ENCODE measurements at regions not wholly inside any gene's neighbourhood (a gene's known extent, or its start where the extent isn't known, plus 50 kb on each side); places are given as distances from the start of the nearest gene placed in this dataset.

DNA sequence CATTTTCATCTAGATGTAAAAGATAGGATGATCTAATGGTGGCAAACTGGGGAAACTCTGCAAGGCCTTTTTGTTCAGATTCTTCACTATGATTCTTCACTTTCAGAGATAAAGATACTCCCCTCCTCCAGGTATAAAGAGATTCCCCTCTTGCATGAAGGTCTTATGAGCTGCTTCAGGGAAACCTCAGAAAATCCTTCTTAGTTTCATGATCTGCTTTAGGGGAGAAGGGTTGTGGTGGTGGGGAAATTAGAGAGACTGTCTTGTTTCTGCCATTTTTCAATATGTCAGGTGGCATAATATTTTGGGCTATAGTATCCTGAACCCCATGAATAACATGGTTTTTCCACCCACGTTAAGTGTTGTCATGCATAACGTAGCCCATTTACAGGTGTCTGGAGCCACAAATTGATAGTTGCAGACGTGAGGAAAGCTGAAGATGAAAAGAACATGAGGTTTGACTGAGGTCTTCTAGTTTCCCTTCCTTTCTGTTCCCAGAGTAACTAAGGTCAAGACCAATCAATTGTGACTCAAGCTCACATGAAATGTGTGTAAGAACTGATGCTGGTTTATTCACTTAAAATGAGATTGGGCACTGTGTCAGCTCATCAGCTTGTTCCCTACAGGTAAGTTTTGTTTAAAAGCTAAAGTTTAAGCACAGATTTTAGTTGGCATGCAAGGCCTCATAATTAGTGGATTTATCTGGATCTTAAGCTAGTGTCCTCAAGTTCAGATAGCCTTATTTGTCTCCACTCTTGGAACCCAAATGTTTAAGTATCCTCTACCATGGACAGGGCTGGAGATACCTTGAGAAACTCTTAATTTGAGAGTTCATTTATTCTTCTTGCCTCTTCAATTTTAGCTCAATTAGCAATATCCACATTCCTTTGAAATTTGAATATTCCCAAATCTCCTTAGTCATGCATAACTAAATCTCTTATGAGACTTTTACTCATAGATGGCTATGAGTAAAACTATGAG is 304.5 kb upstream of the FANCL start:
- H3K4me3 ChIP-seq (ENCODE audit: low read length) = no peak overlapping the region
- no peak overlapping the region for H4K8ac ChIP-seq (ENCODE audit: low read depth, low read length)
- no peak overlapping the region for H2AK5ac ChIP-seq (ENCODE audit: low read length)
- H3K4me1 ChIP-seq (ENCODE audit: control insufficient read depth, low read depth, low read length) = no peaks in the 10 kb centered on the region
- H3K36me3 ChIP-seq (ENCODE audit: control insufficient read depth, insufficient read depth, low read length) = no peaks in the 10 kb centered on the region
- no peak overlapping the region for H3K4me2 ChIP-seq (ENCODE audit: low read length)
- H3K9ac ChIP-seq (ENCODE audit: low read length) = no peak overlapping the region
- H3K23ac ChIP-seq (ENCODE audit: low read length) = no peak overlapping the region
- H3K79me2 ChIP-seq (ENCODE audit: control insufficient read depth, insufficient read depth, low read length) = no peaks in the 10 kb centered on the region
- H3K27ac ChIP-seq (ENCODE audit: low read depth, low read length) = no peak overlapping the region
- no peak overlapping the region for H4K5ac ChIP-seq (ENCODE audit: low read length)
- no peak overlapping the region for H2BK120ac ChIP-seq (ENCODE audit: low read depth, low read length)
- WGBS (ENCODE audit: extremely low coverage, insufficient coverage, low lambda C conversion rate) = no CpG with 5 or more reads among the region's 3 CpGs
- no peak for DNase-seq
- H3K4ac ChIP-seq (ENCODE audit: low read depth, low read length) = no peak overlapping the region
- no peaks in the 10 kb centered on the region for H3K79me1 ChIP-seq (ENCODE audit: low read length)
- H2BK15ac ChIP-seq (replicated peaks; ENCODE audit: low read depth) = no peak overlapping the region
- no peaks in the 10 kb centered on the region for H3K27me3 ChIP-seq (ENCODE audit: insufficient read depth, low read length, poor library complexity)
- no peak overlapping the region for H3K18ac ChIP-seq (ENCODE audit: low read length)
- H3K56ac ChIP-seq (ENCODE audit: low read length) = no peak overlapping the region
- no peak overlapping the region for H2BK5ac ChIP-seq (ENCODE audit: low read length)

DNA sequence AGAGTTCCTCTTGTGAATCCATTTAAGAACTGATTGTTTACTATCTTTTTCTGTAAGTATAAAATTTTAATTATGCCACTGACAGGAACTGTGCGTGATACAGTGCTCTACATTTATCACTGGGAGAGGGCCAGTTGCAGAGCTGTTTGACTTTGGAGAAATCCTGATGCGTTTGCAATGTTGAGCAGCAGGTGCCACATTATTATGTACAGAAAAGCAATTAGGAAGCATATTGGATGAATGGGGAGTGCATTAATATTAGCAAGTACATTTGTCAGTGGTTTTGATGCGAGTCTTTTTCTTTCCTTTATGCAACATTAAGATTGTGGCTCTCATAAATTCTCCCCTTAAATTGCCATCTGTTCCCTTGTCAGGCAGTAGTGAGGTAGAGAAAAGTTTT is 302.3 kb upstream of the FANCL start:
- H3K36me3 ChIP-seq (ENCODE audit: control insufficient read depth, insufficient read depth, low read length) = no peaks in the 10 kb centered on the region
- no peak overlapping the region for H2BK5ac ChIP-seq (ENCODE audit: low read length)
- no peak overlapping the region for H3K4me3 ChIP-seq (ENCODE audit: low read length)
- no peaks in the 10 kb centered on the region for H3K27me3 ChIP-seq (ENCODE audit: insufficient read depth, low read length, poor library complexity)
- no peak overlapping the region for H3K4me2 ChIP-seq (ENCODE audit: low read length)
- no peak overlapping the region for H3K9ac ChIP-seq (ENCODE audit: low read length)
- H3K27ac ChIP-seq (ENCODE audit: low read depth, low read length) = no peak overlapping the region
- H4K5ac ChIP-seq (ENCODE audit: low read length) = no peak overlapping the region
- H3K4ac ChIP-seq (ENCODE audit: low read depth, low read length) = no peak overlapping the region
- whole genome bisulfite sequencing (ENCODE audit: extremely low coverage, insufficient coverage, low lambda C conversion rate) = no CpG with 5 or more reads among the region's 3 CpGs
- DNase-seq = no peak
- no peak overlapping the region for H3K23ac ChIP-seq (ENCODE audit: low read length)
- no peaks in the 10 kb centered on the region for H3K79me2 ChIP-seq (ENCODE audit: control insufficient read depth, insufficient read depth, low read length)
- H3K18ac ChIP-seq (ENCODE audit: low read length) = no peak overlapping the region
- no peak overlapping the region for H3K56ac ChIP-seq (ENCODE audit: low read length)
- H2BK15ac ChIP-seq (replicated peaks; ENCODE audit: low read depth) = no peak overlapping the region
- H2BK120ac ChIP-seq (ENCODE audit: low read depth, low read length) = no peak overlapping the region
- no peaks in the 10 kb centered on the region for H3K4me1 ChIP-seq (ENCODE audit: control insufficient read depth, low read depth, low read length)
- no peak overlapping the region for H2AK5ac ChIP-seq (ENCODE audit: low read length)
- no peaks in the 10 kb centered on the region for H3K79me1 ChIP-seq (ENCODE audit: low read length)
- H4K8ac ChIP-seq (ENCODE audit: low read depth, low read length) = no peak overlapping the region

DNA sequence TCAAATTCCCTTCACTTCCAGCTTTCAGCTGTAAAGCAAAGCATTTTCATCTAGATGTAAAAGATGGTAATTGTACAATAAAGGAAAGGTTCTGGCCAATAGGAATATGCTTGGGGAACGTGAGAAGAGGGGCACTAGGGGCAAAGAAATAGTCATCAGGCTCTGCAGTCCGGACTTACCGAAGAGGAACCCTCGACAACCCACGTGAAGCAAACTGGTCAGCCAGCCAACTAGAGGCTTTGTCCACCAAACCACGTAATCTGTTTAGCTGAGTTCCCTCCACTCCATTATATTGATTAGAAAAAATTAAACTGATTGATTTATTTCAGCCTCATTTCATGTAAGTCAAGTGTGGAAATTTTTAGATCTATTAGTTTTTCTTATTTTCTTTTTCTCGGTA is 300.4 kb upstream of the FANCL start:
- no peak overlapping the region for H3K4me3 ChIP-seq (ENCODE audit: low read length)

DNA sequence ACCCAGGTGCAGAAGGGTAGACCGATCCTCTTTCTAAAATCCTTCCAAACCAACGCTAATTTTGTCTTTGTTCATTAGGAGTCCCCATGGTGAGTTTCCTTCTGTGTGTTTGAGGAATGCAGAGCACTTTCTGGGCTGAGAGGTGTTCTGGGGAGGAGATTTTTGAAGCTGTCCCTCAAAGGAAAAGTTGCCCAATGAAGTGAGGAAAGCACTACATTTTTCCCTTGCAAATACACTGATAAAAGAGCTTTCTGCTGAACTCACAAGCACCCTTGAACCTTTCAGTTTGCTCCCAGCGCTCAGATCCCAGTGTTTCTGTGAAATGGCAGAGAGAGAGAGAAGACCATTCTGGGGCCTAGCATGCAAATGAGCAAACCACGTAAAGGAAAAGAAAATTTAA is 299.6 kb upstream of the FANCL start:
- no peak overlapping the region for H3K4me3 ChIP-seq (ENCODE audit: low read length)
- no peaks in the 10 kb centered on the region for H3K79me2 ChIP-seq (ENCODE audit: control insufficient read depth, insufficient read depth, low read length)
- H3K4me1 ChIP-seq (ENCODE audit: control insufficient read depth, low read depth, low read length) = no peaks in the 10 kb centered on the region
- H3K27me3 ChIP-seq (ENCODE audit: insufficient read depth, low read length, poor library complexity) = no peaks in the 10 kb centered on the region
- peak overlapping the region; percentile 4 for H3K9ac ChIP-seq (ENCODE audit: low read length)
- no peak overlapping the region for H2BK5ac ChIP-seq (ENCODE audit: low read length)
- WGBS (ENCODE audit: extremely low coverage, insufficient coverage, low lambda C conversion rate) = no CpG with 5 or more reads among the region's 4 CpGs
- no peak overlapping the region for H2AK5ac ChIP-seq (ENCODE audit: low read length)
- no peak overlapping the region for H3K4ac ChIP-seq (ENCODE audit: low read depth, low read length)
- H3K36me3 ChIP-seq (ENCODE audit: control insufficient read depth, insufficient read depth, low read length) = no peaks in the 10 kb centered on the region
- H4K8ac ChIP-seq (ENCODE audit: low read depth, low read length) = no peak overlapping the region
- peak overlapping the region; percentile 34 for H3K56ac ChIP-seq (ENCODE audit: low read length)
- H4K5ac ChIP-seq (ENCODE audit: low read length) = no peak overlapping the region
- DNase-seq = peak; percentile 87
- peak overlapping the region; percentile 22 for H3K18ac ChIP-seq (ENCODE audit: low read length)
- H3K79me1 ChIP-seq (ENCODE audit: low read length) = no peaks in the 10 kb centered on the region
- no peak overlapping the region for H3K23ac ChIP-seq (ENCODE audit: low read length)
- no peak overlapping the region for H3K4me2 ChIP-seq (ENCODE audit: low read length)
- H3K27ac ChIP-seq (ENCODE audit: low read depth, low read length) = peak overlapping the region; percentile 70
- H2BK120ac ChIP-seq (ENCODE audit: low read depth, low read length) = no peak overlapping the region
- H2BK15ac ChIP-seq (replicated peaks; ENCODE audit: low read depth) = peak overlapping the region; percentile 19

More for the DNA sequence above, 300.4 kb upstream of the FANCL start:
- Histone ChIP-seq H4K5ac (ENCODE audit: low read length) (no peak overlapping the region), H3K36me3 (ENCODE audit: control insufficient read depth, insufficient read depth, low read length) (no peaks in the 10 kb centered on the region), H4K8ac (ENCODE audit: low read depth, low read length) (no peak overlapping the region), H3K27ac (ENCODE audit: low read depth, low read length) (peak overlapping the region; percentile 60), H2AK5ac (ENCODE audit: low read length) (no peak overlapping the region), H3K27me3 (ENCODE audit: insufficient read depth, low read length, poor library complexity) (no peaks in the 10 kb centered on the region), H2BK15ac (replicated peaks; ENCODE audit: low read depth) (peak overlapping the region; percentile 74), H2BK120ac (ENCODE audit: low read depth, low read length) (no peak overlapping the region), H3K79me2 (ENCODE audit: control insufficient read depth, insufficient read depth, low read length) (no peaks in the 10 kb centered on the region), H3K56ac (ENCODE audit: low read length) (no peak overlapping the region), H3K4me1 (ENCODE audit: control insufficient read depth, low read depth, low read length) (no peaks in the 10 kb centered on the region), H3K23ac (ENCODE audit: low read length) (no peak overlapping the region), H3K4ac (ENCODE audit: low read depth, low read length) (peak overlapping the region; percentile 4), H3K4me2 (ENCODE audit: low read length) (no peak overlapping the region), H3K18ac (ENCODE audit: low read length) (peak overlapping the region; percentile 90), H3K79me1 (ENCODE audit: low read length) (no peaks in the 10 kb centered on the region), H2BK5ac (ENCODE audit: low read length) (no peak overlapping the region), H3K9ac (ENCODE audit: low read length) (no peak overlapping the region)
- DNase-seq = peak; percentile 32
- WGBS (ENCODE audit: extremely low coverage, insufficient coverage, low lambda C conversion rate) = no CpG with 5 or more reads among the region's 7 CpGs

DNA sequence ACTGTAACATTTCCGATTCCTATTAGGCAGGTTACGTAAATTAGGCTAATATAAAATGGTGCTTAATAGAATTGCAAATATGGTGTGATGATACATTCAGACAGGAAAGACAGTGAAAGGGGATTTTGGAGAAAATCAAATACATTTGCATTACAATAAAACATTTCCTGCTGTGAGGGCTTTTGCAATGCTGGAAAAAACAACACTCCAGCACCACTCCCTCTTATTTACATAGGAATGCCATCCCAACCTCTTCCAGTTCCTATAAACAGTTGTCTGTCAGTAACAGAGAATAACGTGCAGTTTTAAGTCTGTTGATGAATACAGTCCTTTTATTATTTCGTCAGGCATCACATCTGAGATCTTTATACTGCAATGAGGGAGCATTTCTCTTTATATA is 298.8 kb upstream of the FANCL start:
- Histone ChIP-seq H3K79me2 (ENCODE audit: control insufficient read depth, insufficient read depth, low read length) (no peaks in the 10 kb centered on the region), H3K27ac (ENCODE audit: low read depth, low read length) (no peak overlapping the region), H3K23ac (ENCODE audit: low read length) (no peak overlapping the region), H3K36me3 (ENCODE audit: control insufficient read depth, insufficient read depth, low read length) (no peaks in the 10 kb centered on the region), H4K5ac (ENCODE audit: low read length) (no peak overlapping the region), H4K8ac (ENCODE audit: low read depth, low read length) (no peak overlapping the region), H3K27me3 (ENCODE audit: insufficient read depth, low read length, poor library complexity) (no peaks in the 10 kb centered on the region), H3K4me3 (ENCODE audit: low read length) (no peak overlapping the region), H2BK5ac (ENCODE audit: low read length) (no peak overlapping the region), H3K4me2 (ENCODE audit: low read length) (no peak overlapping the region), H2AK5ac (ENCODE audit: low read length) (no peak overlapping the region), H2BK120ac (ENCODE audit: low read depth, low read length) (no peak overlapping the region), H3K4me1 (ENCODE audit: control insufficient read depth, low read depth, low read length) (peaks cover 1% of the 10 kb centered on the region), H3K4ac (ENCODE audit: low read depth, low read length) (no peak overlapping the region), H3K9ac (ENCODE audit: low read length) (no peak overlapping the region), H3K56ac (ENCODE audit: low read length) (no peak overlapping the region), H3K79me1 (ENCODE audit: low read length) (no peaks in the 10 kb centered on the region), H3K18ac (ENCODE audit: low read length) (no peak overlapping the region), H2BK15ac (replicated peaks; ENCODE audit: low read depth) (no peak overlapping the region)
- no CpG with 5 or more reads among the region's 4 CpGs for WGBS (ENCODE audit: extremely low coverage, insufficient coverage, low lambda C conversion rate)
- peak; percentile 92 for DNase-seq

Measured in mesendoderm (in vitro differentiated cells).